HG02759 (cell line): ENCODE measurements at regions not wholly inside any gene's neighbourhood (a gene's known extent, or its start where the extent isn't known, plus 50 kb on each side); places are given as distances from the start of the nearest gene placed in this dataset.

Source experiments
- ATAC-seq: cut with Tn5 transposase; IDR thresholded peaks from one replicate; pipeline ENCODE4 v1.9.1; 2021; ENCODE audit warnings: mild to moderate bottlenecking, moderate library complexity; ENCODE audit not compliant: unreplicated experiment

DNA sequence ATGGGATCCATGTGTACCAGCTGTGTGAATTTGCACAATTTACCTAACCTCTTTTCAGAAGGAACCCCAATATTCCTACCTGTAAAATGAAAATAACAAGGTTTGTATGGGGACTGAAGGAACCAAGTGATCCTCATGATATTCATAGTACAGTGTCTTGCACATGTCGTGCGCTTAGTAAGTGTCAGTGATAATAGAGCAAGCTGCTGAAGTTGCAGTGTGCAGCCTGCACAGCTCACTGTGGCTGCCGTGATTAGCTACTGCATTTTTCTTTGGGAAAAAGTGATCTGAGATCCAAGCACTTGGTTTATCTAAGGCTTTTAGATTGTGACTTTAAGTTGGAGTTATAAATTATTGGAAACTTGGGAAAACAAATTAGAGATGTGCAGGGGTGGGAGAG, 135.9 kb upstream of the FRY start:
- no peak for ATAC-seq

- ATAC-seq, result peak; percentile 64
Measured at GRCh38 chr13:31896427-31896826, 135.1 kb upstream of the FRY start.

DNA sequence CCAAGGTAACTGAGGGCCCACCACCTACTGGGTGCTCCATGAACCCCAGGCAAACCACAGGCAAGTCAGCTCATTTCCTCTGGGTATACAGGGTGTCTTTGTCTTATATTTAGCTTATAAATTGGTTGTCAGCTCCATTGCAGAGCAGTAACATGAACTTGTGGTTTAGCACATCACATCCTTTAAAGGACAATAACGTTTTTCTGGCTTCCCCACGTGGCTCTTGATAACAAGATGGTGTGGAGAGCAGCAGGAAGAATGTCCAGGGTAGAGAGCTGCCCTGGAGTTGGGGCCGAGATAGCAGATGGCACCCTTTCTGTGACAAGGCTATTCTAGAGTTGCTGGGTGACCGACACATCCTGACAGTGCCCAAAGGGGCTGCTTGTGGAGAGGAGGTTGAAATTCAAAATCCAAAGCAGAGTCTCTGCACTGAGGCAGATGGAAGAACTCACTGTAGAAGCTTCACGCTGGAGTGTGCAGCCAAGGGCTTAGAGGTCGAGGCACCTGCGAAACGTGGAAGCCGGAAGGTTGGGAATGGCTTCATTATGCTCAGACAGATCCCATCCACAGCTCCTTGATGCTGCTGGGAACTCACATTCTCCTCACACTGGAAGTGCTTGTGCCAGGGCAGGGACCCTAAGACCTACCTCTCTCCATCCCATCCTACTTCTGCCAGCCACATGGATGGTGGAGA, 133.0 kb upstream of the FRY start:
- ATAC-seq, result no peak

GRCh38 chr13:31901985-31902384, 129.6 kb upstream of the FRY start:
- no peak for ATAC-seq

DNA sequence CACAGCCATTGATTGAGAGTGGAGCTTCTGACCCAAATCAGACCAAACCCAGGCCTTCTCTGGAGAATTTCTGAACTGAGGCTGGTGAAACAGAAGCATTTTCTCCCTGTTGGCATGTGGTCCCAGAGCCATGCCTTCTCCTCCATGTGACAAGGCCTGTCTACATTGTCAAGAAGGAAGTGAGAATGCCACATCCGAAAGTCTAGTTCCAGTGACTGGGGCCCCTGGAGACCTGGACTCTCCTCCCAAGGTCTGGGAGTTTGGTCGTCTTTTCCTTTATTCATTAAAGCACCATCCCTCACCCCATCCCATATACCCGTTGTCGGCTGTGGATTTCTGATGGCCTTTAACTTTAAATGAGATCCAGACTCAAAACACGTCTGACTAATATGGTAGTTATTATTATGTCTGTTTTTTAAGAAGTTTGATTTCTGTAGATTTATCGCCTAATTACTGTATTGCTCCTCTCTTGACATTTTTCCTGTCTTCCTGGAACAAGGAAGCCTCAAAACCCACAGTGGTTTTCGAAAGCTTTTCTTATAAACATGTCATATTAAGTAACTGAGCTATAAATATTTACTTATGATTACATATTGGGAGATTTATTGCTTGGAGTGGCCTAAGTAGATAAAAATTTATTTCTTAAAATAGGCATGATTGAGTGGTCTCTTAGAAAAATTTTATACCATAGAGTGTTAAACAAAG, 128.3 kb upstream of the FRY start:
- no peak for ATAC-seq

- ATAC-seq, result no peak
Measured at GRCh38 chr13:31904941-31905824, 126.4 kb upstream of the FRY start.

DNA sequence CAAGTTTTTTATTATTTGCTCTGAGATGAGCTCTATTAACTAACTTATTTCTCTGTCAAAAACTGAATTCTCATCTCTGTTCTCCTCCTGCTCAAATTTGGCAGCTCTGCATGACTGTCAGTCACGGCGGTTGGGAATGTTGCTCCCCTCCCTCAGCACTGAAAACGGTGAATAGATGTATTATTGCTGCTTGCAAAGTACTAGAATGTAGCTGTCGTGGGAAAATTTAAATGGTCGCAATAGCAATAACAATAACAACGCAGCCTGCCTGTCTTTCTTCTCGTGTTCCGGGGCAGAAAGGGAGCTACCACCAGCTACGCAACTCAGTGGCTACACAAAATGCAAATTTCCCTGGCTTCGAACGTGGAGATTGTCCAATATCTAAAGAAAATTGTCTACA, 125.6 kb upstream of the FRY start:
- no peak for ATAC-seq

GRCh38 chr13:31908696-31909411, 122.7 kb upstream of the FRY start:
- no peak for ATAC-seq

DNA sequence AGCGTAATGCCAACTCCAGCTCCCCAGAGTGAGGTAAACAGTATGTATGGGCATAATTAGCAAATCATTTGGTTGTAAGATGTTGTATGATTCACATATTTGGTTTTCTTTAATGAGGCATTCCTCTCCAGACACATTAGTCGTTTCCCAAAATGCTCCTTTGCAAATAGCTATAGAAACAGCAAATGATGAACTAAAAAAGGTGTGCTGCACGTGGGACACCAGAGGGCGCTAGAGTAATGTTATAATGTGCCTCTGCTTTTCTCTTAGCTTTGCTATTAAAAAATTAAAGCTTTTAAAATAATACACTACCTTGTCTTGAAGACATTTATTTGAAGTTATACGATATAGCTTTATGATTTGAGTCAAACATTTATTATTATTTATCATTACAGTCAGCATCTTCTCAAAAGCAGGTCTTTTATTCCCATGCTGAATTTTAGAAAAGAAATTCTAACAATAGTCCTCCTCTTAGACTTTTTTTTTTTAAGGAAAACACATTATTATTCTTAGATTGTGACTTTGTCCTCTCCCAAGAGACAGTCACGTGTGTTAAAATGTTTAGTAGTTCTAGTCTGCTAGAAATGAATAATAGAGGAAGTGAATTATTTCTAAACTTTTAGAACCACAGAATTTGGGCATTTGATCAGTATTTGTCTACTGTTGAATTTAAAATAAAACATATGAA, 121.6 kb upstream of the FRY start:
- peak; percentile 60 for ATAC-seq

DNA sequence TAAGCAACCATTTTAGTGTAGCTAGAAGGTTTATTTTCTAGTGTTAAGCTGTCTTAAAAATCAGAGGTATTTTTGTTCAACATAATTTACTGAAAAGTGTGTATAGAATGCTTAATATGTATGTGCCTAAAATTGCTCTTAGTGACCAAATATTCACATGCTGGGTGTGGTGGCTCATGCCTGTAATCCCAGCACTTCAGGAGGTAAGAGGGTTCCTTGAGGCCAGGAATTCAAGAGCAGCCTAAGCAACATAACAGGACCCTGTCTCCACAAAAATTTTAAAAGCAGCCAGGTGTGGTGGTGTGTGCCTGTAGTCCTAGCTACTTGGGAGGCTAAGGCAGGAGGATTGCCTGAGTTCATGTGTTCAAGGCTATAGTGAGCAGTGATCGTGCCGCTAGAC, 120.9 kb upstream of the FRY start:
- no peak for ATAC-seq

DNA sequence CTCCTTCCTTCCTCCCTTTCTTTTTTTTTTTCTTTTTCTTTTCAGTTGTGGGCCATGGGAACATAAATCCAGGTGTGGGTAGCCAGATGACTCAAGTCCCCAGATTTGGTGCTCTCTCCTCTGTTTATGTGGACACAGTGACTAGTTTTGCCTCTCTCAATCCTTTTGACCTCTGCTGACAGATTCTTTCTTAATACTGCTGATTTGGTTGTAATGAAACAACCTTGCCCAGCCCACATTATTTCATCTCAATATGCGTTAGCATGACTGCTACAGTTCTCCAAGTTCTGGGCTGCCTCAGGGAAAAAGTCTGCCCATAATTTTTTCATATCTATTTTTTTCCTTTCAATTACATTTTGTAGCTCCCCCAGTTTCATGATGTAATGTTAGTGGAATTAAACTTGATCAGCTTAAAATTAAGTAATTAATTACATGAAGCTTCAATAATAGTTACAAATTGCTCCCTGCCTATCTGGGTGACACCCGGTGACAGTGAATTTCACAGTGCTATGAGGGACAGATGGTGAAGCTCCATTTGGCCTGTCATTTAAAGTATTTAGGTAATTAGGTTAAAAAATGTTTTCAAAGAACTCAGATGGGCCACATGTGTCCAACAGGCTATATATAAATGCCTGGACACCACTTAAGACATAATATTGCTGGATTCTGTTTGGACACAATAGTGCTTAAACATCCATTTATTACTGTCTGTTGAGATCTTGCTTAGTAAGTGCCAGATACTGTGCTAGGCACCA, 118.8 kb upstream of the FRY start:
- ATAC-seq, result no peak

DNA sequence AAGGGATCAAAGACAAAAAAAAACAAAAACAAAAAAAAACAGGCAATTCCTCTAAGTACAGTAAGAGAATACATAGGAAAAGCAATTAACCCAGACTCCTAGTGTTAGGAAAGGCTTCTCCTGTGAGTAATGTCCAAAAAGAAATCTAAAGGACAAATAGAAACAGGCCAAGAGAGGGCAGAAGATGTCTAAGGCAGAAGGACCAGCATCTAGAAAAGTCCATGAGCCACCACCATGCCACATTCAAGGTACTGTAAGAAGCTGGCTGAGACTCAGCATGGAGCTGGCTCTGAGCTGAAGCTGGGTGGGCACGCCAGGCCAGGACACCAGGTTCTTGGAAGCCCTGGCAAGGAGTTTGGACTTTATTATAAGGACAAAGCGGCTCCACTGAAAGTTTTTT, 118.1 kb upstream of the FRY start:
- no peak for ATAC-seq

- no peak for ATAC-seq
Measured at GRCh38 chr13:31914843-31915242, 116.7 kb upstream of the FRY start.

DNA sequence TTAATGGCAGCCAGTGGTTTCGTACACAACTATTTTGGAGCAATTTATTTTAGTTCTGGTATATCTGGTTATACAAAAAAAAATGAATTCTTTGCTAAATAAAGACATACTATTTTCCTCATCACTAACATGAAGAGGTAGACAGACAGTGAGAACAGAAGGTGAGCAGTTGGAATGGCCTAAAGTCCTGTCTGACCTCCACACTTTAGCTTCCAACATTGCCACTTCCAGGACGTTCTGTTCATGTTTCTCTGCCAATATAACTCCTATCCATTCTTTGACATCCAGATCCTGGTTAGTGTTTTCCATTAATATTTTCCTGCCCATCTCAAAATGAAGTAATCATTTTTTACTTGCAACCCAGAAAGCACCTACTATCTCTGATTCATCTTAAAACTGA, 112.9 kb upstream of the FRY start:
- no peak for ATAC-seq

DNA sequence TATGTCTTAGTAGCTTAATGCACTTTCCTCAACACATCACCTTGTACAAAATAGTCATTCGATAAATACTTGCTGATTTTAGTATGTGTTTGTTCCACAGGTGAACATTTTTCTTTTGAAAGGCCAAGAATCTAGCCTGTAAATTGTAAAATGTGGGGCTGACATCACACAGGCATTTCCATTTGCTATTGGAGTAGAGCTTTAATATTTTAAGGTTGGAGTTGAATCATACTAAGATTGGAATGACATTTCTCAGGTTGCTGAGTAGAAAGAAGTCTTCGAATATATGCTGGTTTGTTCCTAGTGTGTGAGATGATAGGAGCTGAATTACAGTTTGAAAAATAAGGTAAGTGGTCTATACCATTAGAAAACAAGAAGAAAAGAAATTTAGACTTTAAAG, 112.3 kb upstream of the FRY start:
- ATAC-seq, result no peak

GRCh38 chr13:31919971-31920726, 111.4 kb upstream of the FRY start:
- ATAC-seq, result no peak

DNA sequence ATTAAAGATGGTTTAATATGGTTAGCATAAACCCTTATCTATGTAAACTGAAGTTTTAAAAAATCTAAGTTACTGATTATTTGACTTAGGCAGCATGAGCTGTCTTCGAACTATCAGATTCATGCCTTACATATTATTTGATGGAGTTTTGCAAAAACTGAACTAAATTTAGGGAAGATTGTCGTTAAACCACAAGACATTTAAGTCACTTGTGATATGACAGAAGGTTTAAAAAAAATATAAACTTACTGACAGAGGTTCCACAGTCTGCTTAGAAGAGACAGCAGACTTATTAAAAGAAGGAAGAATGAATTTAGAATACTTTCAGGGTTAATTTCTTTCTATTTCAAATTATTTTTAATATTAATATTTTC, 110.9 kb upstream of the FRY start:
- no peak for ATAC-seq

DNA sequence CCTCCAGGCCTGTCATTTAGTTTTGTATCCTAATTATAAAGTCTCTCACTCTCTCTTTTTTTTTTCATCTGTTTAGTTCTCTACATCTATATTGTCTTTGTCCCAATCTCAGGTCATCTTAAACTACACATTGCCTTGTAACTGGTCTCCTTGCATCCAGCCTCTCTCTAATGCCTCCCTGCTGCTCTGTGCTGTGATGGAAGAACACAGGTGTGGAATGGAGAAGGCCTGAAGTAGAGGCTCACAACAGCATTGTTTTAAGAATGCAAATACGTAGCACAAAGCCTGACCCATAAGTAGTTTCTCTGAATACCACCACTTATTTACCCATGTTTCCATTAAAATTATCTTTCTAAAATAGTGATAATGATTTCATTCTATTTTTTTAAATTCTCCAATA, 108.8 kb upstream of the FRY start:
- no peak for ATAC-seq

GRCh38 chr13:31923134-31923763, 108.3 kb upstream of the FRY start:
- no peak for ATAC-seq
